Upper lobe of right lung (tissue), 1 donor: ENCODE measurements at regions not wholly inside any gene's neighbourhood (a gene's known extent, or its start where the extent isn't known, plus 50 kb on each side); places are given as distances from the start of the nearest gene placed in this dataset.

Experiments
- ATAC-seq: fragments of 200-7000 bp; cut with Tn5 transposase; one replicate; pipeline ENCODE4 v1.9.1; 2020; ENCODE audit warnings: mild to moderate bottlenecking, moderate library complexity
- DNase-seq: peaks from one replicate; pipeline ENCODE4 v3.0.0-alpha.2; 2020
- H3K27ac ChIP-seq: fragments of 200-600 bp; one replicate; pipeline ENCODE4 v1.8.0; 2022
- H3K27me3 ChIP-seq: fragments of 200-600 bp; one replicate; pipeline ENCODE4 v1.8.0; 2022; ENCODE audit warnings: mild to moderate bottlenecking
- H3K36me3 ChIP-seq: fragments of 200-600 bp; one replicate; pipeline ENCODE4 v1.8.0; 2022
- H3K4me1 ChIP-seq: fragments of 200-600 bp; one replicate; pipeline ENCODE4 v1.8.0; 2022
- H3K4me3 ChIP-seq: fragments of 200-600 bp; one replicate; pipeline ENCODE4 v1.8.0; 2022; ENCODE audit warnings: mild to moderate bottlenecking
- H3K9me3 ChIP-seq: fragments of 200-600 bp; one replicate; pipeline ENCODE4 v1.8.0; 2022
- CTCF ChIP-seq: fragments of 200-600 bp; IDR thresholded peaks from one replicate; pipeline ENCODE4 v1.8.0; 2022; ENCODE audit warnings: antibody characterized with exemption
- intact Hi-C: fragments of 100-400 bp; cut with DNase I; formaldehyde crosslinking; loops from one replicate; pipeline ENCODE4 v1.11.0; 2022
- donor health status: DM: no; HTN: yes; CAD: no; lungs with severe emphysema.

DNA sequence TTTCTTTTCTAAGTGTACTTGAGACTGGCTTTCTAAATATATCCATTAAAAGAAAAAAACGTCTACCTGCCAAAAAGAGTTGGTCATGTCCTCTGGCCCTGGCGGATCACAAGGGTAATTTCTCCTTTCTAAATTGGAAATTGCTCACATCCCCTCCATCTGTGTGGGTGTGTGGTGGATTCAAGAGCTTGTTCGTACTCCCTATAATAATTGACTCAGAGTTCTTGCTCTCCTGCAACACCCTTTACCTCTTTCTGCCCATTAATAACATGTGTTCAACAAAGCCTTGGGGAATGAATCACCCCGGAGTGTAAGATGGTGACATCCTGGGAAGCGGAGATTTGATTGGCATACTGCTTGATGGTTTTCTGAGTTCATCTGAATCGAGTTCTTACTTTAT, 263.8 kb downstream of the ALDH8A1 start:
- H3K4me3 ChIP-seq, result no peak overlapping the region
- H3K9me3 ChIP-seq, result no peaks in the 10 kb centered on the region
- no peaks in the 10 kb centered on the region for H3K27me3 ChIP-seq
- ATAC-seq (no peak), DNase-seq (no peak)
- H3K4me1 ChIP-seq, result no peaks in the 10 kb centered on the region
- H3K27ac ChIP-seq, result no peak overlapping the region
- intact Hi-C loops, result no loop called here
- no peak for TF ChIP-seq CTCF
- H3K36me3 ChIP-seq, result no peaks in the 10 kb centered on the region

DNA sequence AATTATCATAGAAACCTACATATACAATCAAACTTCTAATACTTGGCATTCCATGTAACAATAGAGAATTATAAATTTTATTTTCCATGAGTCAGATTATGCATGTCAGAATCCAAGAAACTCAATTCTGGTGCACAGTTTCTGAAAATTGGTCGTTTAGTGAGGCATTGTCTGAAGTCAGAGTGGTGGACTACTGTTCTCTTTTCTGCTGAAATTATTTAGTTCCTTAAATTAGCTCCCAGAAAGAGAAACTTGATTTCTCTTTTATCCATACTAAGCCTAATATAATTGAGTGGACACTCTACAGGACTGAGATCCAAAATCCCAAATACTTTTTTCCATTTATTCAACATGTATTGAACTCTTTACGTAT, 265.5 kb downstream of the ALDH8A1 start:
- Histone ChIP-seq H3K27me3 (no peaks in the 10 kb centered on the region), H3K27ac (no peak overlapping the region), H3K4me1 (no peaks in the 10 kb centered on the region), H3K36me3 (no peaks in the 10 kb centered on the region), H3K9me3 (no peaks in the 10 kb centered on the region), H3K4me3 (no peak overlapping the region)
- ATAC-seq (no peak), DNase-seq (no peak)
- intact Hi-C loops, result no loop called here
- TF ChIP-seq CTCF, result no peak

- intact Hi-C loops, result no loop called here
- no peak for ATAC-seq
- Histone ChIP-seq H3K4me1 (no peaks in the 10 kb centered on the region), H3K27ac (no peak overlapping the region), H3K27me3 (no peaks in the 10 kb centered on the region), H3K9me3 (no peaks in the 10 kb centered on the region), H3K36me3 (no peaks in the 10 kb centered on the region), H3K4me3 (no peak overlapping the region)
- TF ChIP-seq CTCF, result no peak
- DNase-seq, result no peak
Measured at GRCh38 chr6:134683783-134684422, 266.0 kb downstream of the ALDH8A1 start.

DNA sequence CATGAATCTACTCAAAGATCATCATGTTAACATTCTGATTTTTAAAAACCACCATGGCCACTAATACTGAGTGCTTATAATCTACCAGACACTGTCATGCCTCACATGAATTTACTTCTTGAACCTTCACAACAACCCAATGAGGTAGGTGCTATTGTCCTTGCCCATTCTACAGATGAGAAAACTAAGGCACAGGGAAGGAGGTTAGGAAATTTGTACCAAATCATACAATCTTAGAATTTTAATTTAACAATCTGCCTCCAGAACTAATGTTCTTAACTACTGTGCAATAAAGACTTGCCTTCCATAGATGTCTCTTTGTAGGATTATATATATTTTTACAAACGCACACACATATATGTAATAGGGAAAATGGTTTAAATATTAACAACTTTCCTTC, 269.5 kb downstream of the ALDH8A1 start:
- H3K4me3 ChIP-seq, result no peak overlapping the region
- H3K9me3 ChIP-seq, result no peaks in the 10 kb centered on the region
- DNase-seq, result no peak
- no peaks in the 10 kb centered on the region for H3K36me3 ChIP-seq
- no peak for ATAC-seq
- no peak overlapping the region for H3K27ac ChIP-seq
- no peak for TF ChIP-seq CTCF
- no peaks in the 10 kb centered on the region for H3K27me3 ChIP-seq
- no peaks in the 10 kb centered on the region for H3K4me1 ChIP-seq
- intact Hi-C loops, result no loop called here

DNA sequence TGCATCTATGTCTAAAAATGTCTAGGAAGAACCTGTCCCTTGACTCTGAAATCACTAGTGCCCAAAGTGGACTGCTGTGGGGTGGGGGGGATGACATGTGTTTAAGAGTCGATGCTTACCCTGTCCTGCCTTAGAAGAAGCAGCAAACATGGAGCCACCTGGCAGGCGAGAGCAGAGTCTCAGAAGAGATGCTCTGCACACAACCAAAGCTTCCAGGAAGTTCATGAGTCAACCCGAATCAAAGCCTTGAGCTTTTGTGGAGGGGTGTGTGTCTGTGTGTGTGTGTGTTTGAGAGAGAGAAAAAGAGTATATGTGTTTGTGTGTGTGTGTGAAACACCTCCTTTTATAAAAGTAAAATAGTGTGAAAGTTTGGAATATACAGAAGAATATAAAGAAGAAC, 269.9 kb downstream of the ALDH8A1 start:
- no peak for ATAC-seq
- intact Hi-C loops, result no loop called here
- TF ChIP-seq CTCF, result no peak

GRCh38 chr6:134678436-134678889, 271.4 kb downstream of the ALDH8A1 start:
- Histone ChIP-seq H3K36me3 (no peaks in the 10 kb centered on the region), H3K9me3 (no peaks in the 10 kb centered on the region), H3K27me3 (no peaks in the 10 kb centered on the region), H3K4me3 (no peak overlapping the region), H3K4me1 (no peaks in the 10 kb centered on the region), H3K27ac (no peak overlapping the region)
- no peak for TF ChIP-seq CTCF
- DNase-seq, result no peak
- intact Hi-C loops, result no loop called here
- no peak for ATAC-seq

More for the DNA sequence above, 269.9 kb downstream of the ALDH8A1 start:
- Histone ChIP-seq H3K36me3 (no peaks in the 10 kb centered on the region), H3K4me3 (no peak overlapping the region), H3K4me1 (no peaks in the 10 kb centered on the region), H3K27ac (no peak overlapping the region), H3K9me3 (no peaks in the 10 kb centered on the region), H3K27me3 (no peaks in the 10 kb centered on the region)
- DNase-seq, result no peak
